Activated CD4-positive, alpha-beta T cell treated with anti-CD3 and anti-CD28 coated beads for 36 hours (primary cell): ENCODE measurements at regions not wholly inside any gene's neighbourhood (a gene's known extent, or its start where the extent isn't known, plus 50 kb on each side); places are given as distances from the start of the nearest gene placed in this dataset.

Experiments
- ATAC-seq: fragments of 200-7000 bp; cut with Tn5 transposase; one replicate; pipeline ENCODE4 v1.10.0; 2021; ENCODE audit warnings: mild to moderate bottlenecking, moderate library complexity
- CTCF ChIA-PET: fragments of 350-600 bp; sonication (Branson Sonifier 250); formaldehyde crosslinking; loops from one replicate; lab custom pipeline; 2021; ENCODE audit warnings: antibody characterized with exemption; lab: Charles Lee
- POLR2A ChIA-PET: fragments of 350-600 bp; sonication (Branson Sonifier 250); formaldehyde crosslinking; loops from one replicate; lab custom pipeline; 2021; ENCODE audit warnings: antibody characterized with exemption, inconsistent platforms; lab: Charles Lee
- DNase-seq: peaks from one replicate; pipeline ENCODE4 v3.0.0-alpha.2; 2020
- H3K27ac Mint-ChIP-seq: one replicate; pipeline ENCODE4 v1.8.0; 2021; ENCODE audit warnings: mixed read lengths
- H3K27me3 Mint-ChIP-seq: one replicate; pipeline ENCODE4 v1.8.0; 2021; ENCODE audit warnings: mixed read lengths
- H3K36me3 Mint-ChIP-seq: one replicate; pipeline ENCODE4 v1.8.0; 2021; ENCODE audit warnings: low read depth, mixed read lengths
- H3K4me1 Mint-ChIP-seq: one replicate; pipeline ENCODE4 v1.8.0; 2021; ENCODE audit warnings: mixed read lengths
- H3K4me3 Mint-ChIP-seq: one replicate; pipeline ENCODE4 v1.8.0; 2021; ENCODE audit warnings: mild to moderate bottlenecking, moderate library complexity, mixed read lengths
- H3K9me3 Mint-ChIP-seq: one replicate; pipeline ENCODE4 v1.8.0; 2021; ENCODE audit warnings: low read depth, mixed read lengths
- intact Hi-C, 2 experiments: fragments of 100-400 bp; cut with DNase I in 1 of 2; cut with micrococcal nuclease in 1 of 2; formaldehyde crosslinking; loops; one replicate each; pipeline versions ENCODE4 v1.14.2 to v1.15.1; 2022 to 2024; cut with DNase I, micrococcal nuclease

GRCh38 chr3:76646921-76647562 is 392.9 kb upstream of the ROBO2 start:
- Mint-ChIP-seq H3K4me3 (no peak overlapping the region), H3K4me1 (no peaks in the 10 kb centered on the region), H3K36me3 (no peaks in the 10 kb centered on the region), H3K27me3 (no peaks in the 10 kb centered on the region), H3K27ac (no peak overlapping the region), H3K9me3 (peaks cover 10% of the 10 kb centered on the region)
- DNase-seq (no peak), ATAC-seq (no peak)
- intact Hi-C loops: no loop called here
- ChIA-PET POLR2A (no interaction called here), CTCF (no interaction called here)

GRCh38 chr3:76651784-76652183 is 388.1 kb upstream of the ROBO2 start:
- no peak overlapping the region for H3K4me3 Mint-ChIP-seq
- intact Hi-C loops: no loop called here
- DNase-seq (no peak), ATAC-seq (no peak)
- no peaks in the 10 kb centered on the region for H3K36me3 Mint-ChIP-seq
- H3K27me3 Mint-ChIP-seq: no peaks in the 10 kb centered on the region
- H3K27ac Mint-ChIP-seq: no peak overlapping the region
- ChIA-PET CTCF (interaction anchor here (0.7 to 1.7 kb wide), 3 partner anchors 8 to 536 kb away, joined by 3 to 5 read pairs (median 4); no protein-coding TSS in a partner anchor), POLR2A (no interaction called here)
- H3K9me3 Mint-ChIP-seq: peaks cover 7% of the 10 kb centered on the region
- no peaks in the 10 kb centered on the region for H3K4me1 Mint-ChIP-seq

GRCh38 chr3:76652524-76652923 is 387.4 kb upstream of the ROBO2 start:
- no peak for DNase-seq
- H3K27me3 Mint-ChIP-seq: no peaks in the 10 kb centered on the region
- H3K27ac Mint-ChIP-seq: no peak overlapping the region
- no peaks in the 10 kb centered on the region for H3K36me3 Mint-ChIP-seq
- peaks cover 7% of the 10 kb centered on the region for H3K9me3 Mint-ChIP-seq
- intact Hi-C loops: no loop called here
- no peak overlapping the region for H3K4me3 Mint-ChIP-seq
- no peak for ATAC-seq
- no peaks in the 10 kb centered on the region for H3K4me1 Mint-ChIP-seq
- CTCF ChIA-PET: interaction anchor here (1.7 kb wide), 1 partner anchor 13 kb away, joined by 4 read pairs; no protein-coding TSS in a partner anchor
- POLR2A ChIA-PET: no interaction called here

- H3K36me3 Mint-ChIP-seq: no peaks in the 10 kb centered on the region
- H3K4me3 Mint-ChIP-seq: no peak overlapping the region
- no peaks in the 10 kb centered on the region for H3K27me3 Mint-ChIP-seq
- ATAC-seq (no peak), DNase-seq (no peak)
- POLR2A ChIA-PET: no interaction called here
- intact Hi-C loops: no loop called here
- no peaks in the 10 kb centered on the region for H3K4me1 Mint-ChIP-seq
- CTCF ChIA-PET: no interaction called here
- no peak overlapping the region for H3K27ac Mint-ChIP-seq
- H3K9me3 Mint-ChIP-seq: peaks cover 6% of the 10 kb centered on the region
These were observed 386.2 kb upstream of the ROBO2 start for GRCh38 chr3:76653640-76654251.

GRCh38 chr3:76656531-76657070 is 383.3 kb upstream of the ROBO2 start:
- intact Hi-C loops: no loop called here
- CTCF ChIA-PET: no interaction called here
- H3K27ac Mint-ChIP-seq: no peak overlapping the region
- ATAC-seq: no peak
- no peaks in the 10 kb centered on the region for H3K36me3 Mint-ChIP-seq
- H3K9me3 Mint-ChIP-seq: peaks cover 6% of the 10 kb centered on the region
- H3K4me1 Mint-ChIP-seq: no peaks in the 10 kb centered on the region
- no peaks in the 10 kb centered on the region for H3K27me3 Mint-ChIP-seq
- DNase-seq: no peak
- no peak overlapping the region for H3K4me3 Mint-ChIP-seq
- POLR2A ChIA-PET: no interaction called here

GRCh38 chr3:76657909-76658308 is 382.0 kb upstream of the ROBO2 start:
- H3K27me3 Mint-ChIP-seq: no peaks in the 10 kb centered on the region

GRCh38 chr3:76661527-76662250 is 378.2 kb upstream of the ROBO2 start:
- H3K27ac Mint-ChIP-seq: no peak overlapping the region
- ATAC-seq (no peak), DNase-seq (no peak)
- CTCF ChIA-PET: no interaction called here
- H3K36me3 Mint-ChIP-seq: no peaks in the 10 kb centered on the region
- peaks cover 9% of the 10 kb centered on the region for H3K9me3 Mint-ChIP-seq
- no peaks in the 10 kb centered on the region for H3K4me1 Mint-ChIP-seq
- intact Hi-C loops: no loop called here
- POLR2A ChIA-PET: no interaction called here
- no peaks in the 10 kb centered on the region for H3K27me3 Mint-ChIP-seq
- no peak overlapping the region for H3K4me3 Mint-ChIP-seq

More at GRCh38 chr3:76657909-76658308, 382.0 kb upstream of the ROBO2 start:
- ATAC-seq (no peak), DNase-seq (no peak)
- Mint-ChIP-seq H3K4me3 (no peak overlapping the region), H3K27ac (no peak overlapping the region), H3K36me3 (no peaks in the 10 kb centered on the region), H3K9me3 (peaks cover 9% of the 10 kb centered on the region), H3K4me1 (no peaks in the 10 kb centered on the region)
- intact Hi-C loops: no loop called here
- ChIA-PET POLR2A (no interaction called here), CTCF (no interaction called here)

GRCh38 chr3:76664816-76665215 is 375.1 kb upstream of the ROBO2 start:
- Mint-ChIP-seq H3K4me1 (no peaks in the 10 kb centered on the region), H3K4me3 (no peak overlapping the region), H3K9me3 (peaks cover 11% of the 10 kb centered on the region), H3K36me3 (no peaks in the 10 kb centered on the region), H3K27me3 (no peaks in the 10 kb centered on the region), H3K27ac (no peak overlapping the region)
- CTCF ChIA-PET: interaction anchor here (1.7 kb wide), 1 partner anchor 13 kb away, joined by 4 read pairs; no protein-coding TSS in a partner anchor
- ATAC-seq (no peak), DNase-seq (no peak)
- intact Hi-C loops: no loop called here
- POLR2A ChIA-PET: no interaction called here

- Mint-ChIP-seq H3K4me1 (no peaks in the 10 kb centered on the region), H3K27me3 (no peaks in the 10 kb centered on the region), H3K27ac (no peak overlapping the region), H3K4me3 (no peak overlapping the region), H3K9me3 (peaks cover 7% of the 10 kb centered on the region), H3K36me3 (no peaks in the 10 kb centered on the region)
- CTCF ChIA-PET: no interaction called here
- DNase-seq: no peak
- intact Hi-C loops: no loop called here
- POLR2A ChIA-PET: no interaction called here
- ATAC-seq: no peak
These were observed 371.2 kb upstream of the ROBO2 start for GRCh38 chr3:76668653-76669052.

- CTCF ChIA-PET: no interaction called here
- POLR2A ChIA-PET: no interaction called here
- peaks cover 7% of the 10 kb centered on the region for H3K9me3 Mint-ChIP-seq
- H3K4me3 Mint-ChIP-seq: no peak overlapping the region
- intact Hi-C loops: no loop called here
- ATAC-seq (no peak), DNase-seq (no peak)
- no peak overlapping the region for H3K27ac Mint-ChIP-seq
- no peaks in the 10 kb centered on the region for H3K27me3 Mint-ChIP-seq
- H3K36me3 Mint-ChIP-seq: no peaks in the 10 kb centered on the region
- no peaks in the 10 kb centered on the region for H3K4me1 Mint-ChIP-seq
These were observed 370.6 kb upstream of the ROBO2 start for GRCh38 chr3:76669322-76669721.

GRCh38 chr3:76673171-76673570 is 366.7 kb upstream of the ROBO2 start:
- DNase-seq (no peak), ATAC-seq (no peak)
- POLR2A ChIA-PET: no interaction called here
- Mint-ChIP-seq H3K4me1 (no peaks in the 10 kb centered on the region), H3K4me3 (no peak overlapping the region), H3K27me3 (no peaks in the 10 kb centered on the region), H3K9me3 (peaks cover 4% of the 10 kb centered on the region), H3K36me3 (no peaks in the 10 kb centered on the region), H3K27ac (no peak overlapping the region)
- intact Hi-C loops: no loop called here
- CTCF ChIA-PET: interaction anchor here (1.0 kb wide), 1 partner anchor 9 kb away, joined by 3 read pairs; no protein-coding TSS in a partner anchor
